Stomach (tissue), 4 donors: ENCODE measurements at regions not wholly inside any gene's neighbourhood (a gene's known extent, or its start where the extent isn't known, plus 50 kb on each side); places are given as distances from the start of the nearest gene placed in this dataset.

Source experiments
- EP300 ChIP-seq: sonication (generic); formaldehyde crosslinking; IDR thresholded peaks from one replicate; pipeline ENCODE4 v1.6.1; 2017; ENCODE audit warnings: antibody characterized with exemption
- TF ChIP-seq, protein P1 (sequence below), 7 experiments: fragments of 450-650 bp in 4 of 7; fragments of 200-600 bp in 3 of 7; sonication (generic) in 3 of 7; IDR thresholded peaks; one replicate each; pipeline ENCODE4 v1.5.1; 2016 to 2019; ENCODE audit warnings: antibody characterized with exemption in 7 of 7, control low read depth in 2 of 7, mild to moderate bottlenecking in 1 of 7

DNA sequence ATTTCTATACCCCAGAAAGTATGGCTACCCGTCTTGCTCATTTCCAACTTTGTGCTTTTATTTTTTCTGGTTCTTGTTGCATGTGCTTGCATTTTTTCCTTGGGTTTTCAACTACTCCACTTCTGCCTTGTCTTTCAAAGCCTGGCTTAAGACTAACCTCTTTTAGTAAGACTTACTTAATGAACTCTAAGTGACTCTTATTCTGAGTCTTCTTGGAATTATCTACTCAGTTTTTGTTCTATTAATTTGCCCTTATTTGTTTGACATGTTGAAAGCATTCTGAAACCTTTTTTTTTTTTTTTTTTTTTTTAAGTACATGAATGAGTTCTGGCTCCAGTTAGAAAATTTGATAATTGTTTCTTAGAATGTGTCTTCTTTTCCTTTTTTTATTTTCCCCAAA lies 74.8 kb downstream of the SLIT2 start:
- TF ChIP-seq, protein P1, sequence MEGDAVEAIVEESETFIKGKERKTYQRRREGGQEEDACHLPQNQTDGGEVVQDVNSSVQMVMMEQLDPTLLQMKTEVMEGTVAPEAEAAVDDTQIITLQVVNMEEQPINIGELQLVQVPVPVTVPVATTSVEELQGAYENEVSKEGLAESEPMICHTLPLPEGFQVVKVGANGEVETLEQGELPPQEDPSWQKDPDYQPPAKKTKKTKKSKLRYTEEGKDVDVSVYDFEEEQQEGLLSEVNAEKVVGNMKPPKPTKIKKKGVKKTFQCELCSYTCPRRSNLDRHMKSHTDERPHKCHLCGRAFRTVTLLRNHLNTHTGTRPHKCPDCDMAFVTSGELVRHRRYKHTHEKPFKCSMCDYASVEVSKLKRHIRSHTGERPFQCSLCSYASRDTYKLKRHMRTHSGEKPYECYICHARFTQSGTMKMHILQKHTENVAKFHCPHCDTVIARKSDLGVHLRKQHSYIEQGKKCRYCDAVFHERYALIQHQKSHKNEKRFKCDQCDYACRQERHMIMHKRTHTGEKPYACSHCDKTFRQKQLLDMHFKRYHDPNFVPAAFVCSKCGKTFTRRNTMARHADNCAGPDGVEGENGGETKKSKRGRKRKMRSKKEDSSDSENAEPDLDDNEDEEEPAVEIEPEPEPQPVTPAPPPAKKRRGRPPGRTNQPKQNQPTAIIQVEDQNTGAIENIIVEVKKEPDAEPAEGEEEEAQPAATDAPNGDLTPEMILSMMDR (IDR thresholded peaks at IDR 0.05), result no peak
- TF ChIP-seq EP300, result no peak
